ENCODE measurements at regions not wholly inside any gene's neighbourhood (a gene's known extent, or its start where the extent isn't known, plus 50 kb on each side); places are given as distances from the start of the nearest gene placed in this dataset.

- no peak overlapping the region for H3K4me3 ChIP-seq (replicated peaks; ENCODE audit: low read depth, low read length)
- TF ChIP-seq CTCF (IDR thresholded peaks at IDR 0.05; ENCODE audit: insufficient read depth, low read length, poor library complexity, severe bottlenecking), result no peak
- H3K27me3 ChIP-seq (replicated peaks; ENCODE audit: control insufficient read depth, insufficient read depth, low read length), result no peaks in the 10 kb centered on the region
- DNase-seq (ENCODE audit: extremely low read depth, insufficient read length), result no peak
- H3K36me3 ChIP-seq (ENCODE audit: control insufficient read depth, insufficient read depth, low read length), result no peaks in the 10 kb centered on the region
Observed at GRCh38 chr22:22714600-22715335, 70.4 kb downstream of the GGTLC2 start.

- H3K27me3 ChIP-seq (replicated peaks; ENCODE audit: control insufficient read depth, insufficient read depth, low read length), result no peaks in the 10 kb centered on the region
- no peak overlapping the region for H3K4me3 ChIP-seq (replicated peaks; ENCODE audit: low read depth, low read length)
- TF ChIP-seq CTCF (IDR thresholded peaks at IDR 0.05; ENCODE audit: insufficient read depth, low read length, poor library complexity, severe bottlenecking), result no peak
- H3K36me3 ChIP-seq (ENCODE audit: control insufficient read depth, insufficient read depth, low read length), result no peaks in the 10 kb centered on the region
- no peak for DNase-seq (ENCODE audit: extremely low read depth, insufficient read length)
Observed at GRCh38 chr22:22716136-22716665, 71.8 kb downstream of the GGTLC2 start.

DNA sequence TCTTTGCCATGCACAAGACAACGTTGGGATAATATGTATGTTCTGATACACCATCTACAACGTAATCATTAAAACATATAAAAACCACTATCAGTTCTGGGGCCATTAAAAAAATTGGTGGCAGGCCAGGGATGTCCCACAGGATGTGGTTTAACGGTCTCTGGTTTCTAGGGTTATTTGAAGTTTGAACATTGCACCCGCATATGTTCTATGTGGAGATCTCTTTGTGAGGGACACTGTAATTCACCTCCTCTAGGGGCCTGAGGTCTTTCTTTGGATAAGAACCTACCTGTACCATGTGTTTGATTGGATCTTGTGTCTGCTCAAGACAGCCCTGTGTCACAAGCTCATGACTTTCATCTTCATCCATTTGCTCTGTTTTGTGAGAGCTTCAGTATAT, 73.2 kb downstream of the GGTLC2 start:
- TF ChIP-seq CTCF (IDR thresholded peaks at IDR 0.05; ENCODE audit: insufficient read depth, low read length, poor library complexity, severe bottlenecking), result no peak
- Histone ChIP-seq H3K4me3 (replicated peaks; ENCODE audit: low read depth, low read length) (no peak overlapping the region), H3K36me3 (ENCODE audit: control insufficient read depth, insufficient read depth, low read length) (no peaks in the 10 kb centered on the region), H3K27me3 (replicated peaks; ENCODE audit: control insufficient read depth, insufficient read depth, low read length) (no peaks in the 10 kb centered on the region)
- DNase-seq (ENCODE audit: extremely low read depth, insufficient read length), result no peak

GRCh38 chr22:22720201-22720723, 75.8 kb downstream of the GGTLC2 start:
- Histone ChIP-seq H3K4me3 (replicated peaks; ENCODE audit: low read depth, low read length) (no peak overlapping the region), H3K27me3 (replicated peaks; ENCODE audit: control insufficient read depth, insufficient read depth, low read length) (no peaks in the 10 kb centered on the region), H3K36me3 (ENCODE audit: control insufficient read depth, insufficient read depth, low read length) (no peaks in the 10 kb centered on the region)
- TF ChIP-seq CTCF (IDR thresholded peaks at IDR 0.05; ENCODE audit: insufficient read depth, low read length, poor library complexity, severe bottlenecking), result peak; percentile 63
- peak; percentile 56 for DNase-seq (ENCODE audit: extremely low read depth, insufficient read length)

DNA sequence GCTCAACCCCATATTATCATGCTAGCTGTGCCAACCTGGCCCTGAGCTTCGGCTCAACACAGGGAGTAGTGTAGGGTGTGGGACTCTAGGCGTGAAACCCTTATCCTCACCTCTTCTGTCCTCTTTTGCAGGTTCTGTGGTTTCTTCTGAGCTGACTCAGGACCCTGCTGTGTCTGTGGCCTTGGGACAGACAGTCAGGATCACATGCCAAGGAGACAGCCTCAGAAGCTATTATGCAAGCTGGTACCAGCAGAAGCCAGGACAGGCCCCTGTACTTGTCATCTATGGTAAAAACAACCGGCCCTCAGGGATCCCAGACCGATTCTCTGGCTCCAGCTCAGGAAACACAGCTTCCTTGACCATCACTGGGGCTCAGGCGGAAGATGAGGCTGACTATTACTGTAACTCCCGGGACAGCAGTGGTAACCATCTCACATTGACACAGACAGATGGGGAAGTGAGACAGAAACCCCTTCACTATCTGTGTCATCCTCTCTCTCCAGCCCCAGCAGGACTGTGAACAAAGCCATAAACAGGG, 76.4 kb downstream of the GGTLC2 start:
- no peaks in the 10 kb centered on the region for H3K36me3 ChIP-seq (ENCODE audit: control insufficient read depth, insufficient read depth, low read length)
- H3K4me3 ChIP-seq (replicated peaks; ENCODE audit: low read depth, low read length), result no peak overlapping the region
- peak; percentile 50 for DNase-seq (ENCODE audit: extremely low read depth, insufficient read length)
- TF ChIP-seq CTCF (IDR thresholded peaks at IDR 0.05; ENCODE audit: insufficient read depth, low read length, poor library complexity, severe bottlenecking), result no peak
- no peaks in the 10 kb centered on the region for H3K27me3 ChIP-seq (replicated peaks; ENCODE audit: control insufficient read depth, insufficient read depth, low read length)
